ENCODE measurements at regions not wholly inside any gene's neighbourhood (a gene's known extent, or its start where the extent isn't known, plus 50 kb on each side); places are given as distances from the start of the nearest gene placed in this dataset.

GRCh38 chr14:98564006-98564405 lies 708.0 kb downstream of the BCL11B start:
- Histone ChIP-seq H3K4me1 (ENCODE audit: control insufficient read depth in 1 of 2, insufficient read depth in 2 of 2, low read length in 2 of 2) (no peaks in the 10 kb centered on the region), H3K27ac (ENCODE audit: low read length) (no peak overlapping the region), H3K9me3 (ENCODE audit: control insufficient read depth in 1 of 2, low read length in 2 of 2) (no peaks in the 10 kb centered on the region), H3K36me3 (ENCODE audit: control insufficient read depth in 1 of 2, insufficient read depth in 2 of 2, low read length in 2 of 2) (no peaks in the 10 kb centered on the region), H3K27me3 (ENCODE audit: low read depth, low read length) (no peaks in the 10 kb centered on the region), H3K4me3 (ENCODE audit: low read depth in 1 of 2, low read length in 2 of 2) (no peak overlapping the region)

DNA sequence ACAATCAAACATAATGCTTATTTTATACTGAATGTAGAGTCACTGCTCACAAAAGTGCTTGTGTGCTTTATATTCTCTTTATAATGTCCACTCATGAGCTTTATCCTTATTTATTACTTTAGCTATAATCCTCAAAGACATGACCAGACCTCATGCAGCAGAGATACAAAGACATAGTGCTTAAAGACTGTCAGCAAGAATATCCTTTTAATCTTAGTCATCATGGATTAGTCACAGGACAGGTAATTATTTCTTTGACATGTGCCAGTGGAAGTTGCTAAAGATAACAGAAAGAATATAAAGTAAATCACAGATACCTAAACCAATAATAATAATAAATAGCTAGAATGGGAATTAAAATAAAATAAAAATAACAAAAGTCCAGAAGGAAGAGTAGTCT lies 707.5 kb downstream of the BCL11B start:
- Histone ChIP-seq H3K4me1 (ENCODE audit: control insufficient read depth in 1 of 2, insufficient read depth in 2 of 2, low read length in 2 of 2) (no peaks in the 10 kb centered on the region), H3K9me3 (ENCODE audit: control insufficient read depth in 1 of 2, low read length in 2 of 2) (no peaks in the 10 kb centered on the region), H3K36me3 (ENCODE audit: control insufficient read depth in 1 of 2, insufficient read depth in 2 of 2, low read length in 2 of 2) (no peaks in the 10 kb centered on the region), H3K27me3 (ENCODE audit: low read depth, low read length) (no peaks in the 10 kb centered on the region), H3K27ac (ENCODE audit: low read length) (no peak overlapping the region), H3K4me3 (ENCODE audit: low read depth in 1 of 2, low read length in 2 of 2) (no peak overlapping the region)

- Histone ChIP-seq H3K4me1 (ENCODE audit: control insufficient read depth in 1 of 2, insufficient read depth in 2 of 2, low read length in 2 of 2) (no peaks in the 10 kb centered on the region), H3K36me3 (ENCODE audit: control insufficient read depth in 1 of 2, insufficient read depth in 2 of 2, low read length in 2 of 2) (no peaks in the 10 kb centered on the region), H3K9me3 (ENCODE audit: control insufficient read depth in 1 of 2, low read length in 2 of 2) (no peaks in the 10 kb centered on the region), H3K27ac (ENCODE audit: low read length) (no peak overlapping the region), H3K27me3 (ENCODE audit: low read depth, low read length) (no peaks in the 10 kb centered on the region), H3K4me3 (ENCODE audit: low read depth in 1 of 2, low read length in 2 of 2) (no peak overlapping the region)
These were observed 700.9 kb downstream of the BCL11B start for GRCh38 chr14:98571104-98571503.

GRCh38 chr14:98573082-98573481 lies 698.9 kb downstream of the BCL11B start:
- no peak overlapping the region for H3K27ac ChIP-seq (ENCODE audit: low read length)
- no peaks in the 10 kb centered on the region for H3K9me3 ChIP-seq (ENCODE audit: control insufficient read depth in 1 of 2, low read length in 2 of 2)
- no peaks in the 10 kb centered on the region for H3K4me1 ChIP-seq (ENCODE audit: control insufficient read depth in 1 of 2, insufficient read depth in 2 of 2, low read length in 2 of 2)
- H3K27me3 ChIP-seq (ENCODE audit: low read depth, low read length): no peaks in the 10 kb centered on the region
- no peaks in the 10 kb centered on the region for H3K36me3 ChIP-seq (ENCODE audit: control insufficient read depth in 1 of 2, insufficient read depth in 2 of 2, low read length in 2 of 2)
- no peak overlapping the region for H3K4me3 ChIP-seq (ENCODE audit: low read depth in 1 of 2, low read length in 2 of 2)

GRCh38 chr14:98576463-98576862 lies 695.5 kb downstream of the BCL11B start:
- H3K9me3 ChIP-seq (ENCODE audit: control insufficient read depth in 1 of 2, low read length in 2 of 2): no peaks in the 10 kb centered on the region
- H3K27me3 ChIP-seq (ENCODE audit: low read depth, low read length): no peaks in the 10 kb centered on the region
- no peak overlapping the region for H3K4me3 ChIP-seq (ENCODE audit: low read depth in 1 of 2, low read length in 2 of 2)
- no peaks in the 10 kb centered on the region for H3K4me1 ChIP-seq (ENCODE audit: control insufficient read depth in 1 of 2, insufficient read depth in 2 of 2, low read length in 2 of 2)
- no peaks in the 10 kb centered on the region for H3K36me3 ChIP-seq (ENCODE audit: control insufficient read depth in 1 of 2, insufficient read depth in 2 of 2, low read length in 2 of 2)
- no peak overlapping the region for H3K27ac ChIP-seq (ENCODE audit: low read length)

- Histone ChIP-seq H3K9me3 (ENCODE audit: control insufficient read depth in 1 of 2, low read length in 2 of 2) (no peaks in the 10 kb centered on the region), H3K27ac (ENCODE audit: low read length) (no peak overlapping the region), H3K27me3 (ENCODE audit: low read depth, low read length) (no peaks in the 10 kb centered on the region), H3K4me3 (ENCODE audit: low read depth in 1 of 2, low read length in 2 of 2) (no peak overlapping the region), H3K4me1 (ENCODE audit: control insufficient read depth in 1 of 2, insufficient read depth in 2 of 2, low read length in 2 of 2) (no peaks in the 10 kb centered on the region), H3K36me3 (ENCODE audit: control insufficient read depth in 1 of 2, insufficient read depth in 2 of 2, low read length in 2 of 2) (no peaks in the 10 kb centered on the region)
These were observed 693.8 kb downstream of the BCL11B start for GRCh38 chr14:98578204-98578603.

GRCh38 chr14:98579140-98579539 lies 692.9 kb downstream of the BCL11B start:
- H3K9me3 ChIP-seq (ENCODE audit: control insufficient read depth in 1 of 2, low read length in 2 of 2): no peaks in the 10 kb centered on the region
- no peaks in the 10 kb centered on the region for H3K36me3 ChIP-seq (ENCODE audit: control insufficient read depth in 1 of 2, insufficient read depth in 2 of 2, low read length in 2 of 2)
- no peak overlapping the region for H3K27ac ChIP-seq (ENCODE audit: low read length)
- no peaks in the 10 kb centered on the region for H3K4me1 ChIP-seq (ENCODE audit: control insufficient read depth in 1 of 2, insufficient read depth in 2 of 2, low read length in 2 of 2)
- H3K27me3 ChIP-seq (ENCODE audit: low read depth, low read length): no peaks in the 10 kb centered on the region
- H3K4me3 ChIP-seq (ENCODE audit: low read depth in 1 of 2, low read length in 2 of 2): no peak overlapping the region

DNA sequence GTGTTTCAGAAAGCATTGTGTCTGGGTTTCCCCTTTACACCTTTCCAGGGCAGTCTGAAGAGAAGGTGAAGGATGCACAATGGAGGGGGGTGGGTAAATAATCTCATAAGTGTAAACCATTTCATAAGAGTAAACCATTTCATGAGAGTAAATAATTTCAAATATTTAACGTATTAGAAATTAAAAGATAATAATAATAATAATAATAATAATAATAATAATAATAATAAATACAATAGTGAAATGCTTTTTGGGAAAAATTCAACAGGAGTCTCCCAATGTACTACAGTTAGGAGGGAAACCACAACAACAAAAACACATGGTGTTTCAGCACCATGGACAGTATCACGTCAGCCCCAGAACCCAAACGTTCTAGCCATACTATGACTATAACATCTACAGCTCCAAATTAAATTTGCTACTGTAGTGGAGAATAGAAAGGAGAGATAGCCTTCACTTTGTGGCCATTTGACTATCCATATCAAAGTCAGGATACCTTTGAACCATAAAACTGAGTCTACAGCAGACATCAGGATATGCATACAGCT lies 691.8 kb downstream of the BCL11B start:
- Histone ChIP-seq H3K27me3 (ENCODE audit: low read depth, low read length) (no peaks in the 10 kb centered on the region), H3K27ac (ENCODE audit: low read length) (no peak overlapping the region), H3K9me3 (ENCODE audit: control insufficient read depth in 1 of 2, low read length in 2 of 2) (no peaks in the 10 kb centered on the region), H3K4me1 (ENCODE audit: control insufficient read depth in 1 of 2, insufficient read depth in 2 of 2, low read length in 2 of 2) (no peaks in the 10 kb centered on the region), H3K36me3 (ENCODE audit: control insufficient read depth in 1 of 2, insufficient read depth in 2 of 2, low read length in 2 of 2) (no peaks in the 10 kb centered on the region), H3K4me3 (ENCODE audit: low read depth in 1 of 2, low read length in 2 of 2) (no peak overlapping the region)

DNA sequence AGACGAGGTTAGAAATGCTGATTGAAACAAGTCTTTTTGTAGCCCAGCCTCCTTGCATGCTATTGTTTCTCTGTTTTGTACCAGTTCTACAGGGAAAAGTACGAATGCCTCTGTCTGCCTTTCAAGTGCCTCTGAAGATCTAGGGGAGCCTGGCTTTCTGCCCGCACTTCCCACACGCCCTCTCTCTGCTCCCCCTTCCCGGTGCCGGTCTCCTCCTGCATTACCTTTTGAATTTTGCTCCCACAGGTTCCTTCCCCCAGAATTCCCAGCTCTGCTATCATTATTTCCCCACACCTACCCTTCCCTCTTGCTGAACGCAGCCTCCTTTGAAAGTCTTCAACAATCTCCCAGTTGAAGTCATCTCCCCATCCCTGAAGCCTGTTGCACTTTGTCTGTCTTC lies 689.7 kb downstream of the BCL11B start:
- H3K27me3 ChIP-seq (ENCODE audit: low read depth, low read length): no peaks in the 10 kb centered on the region
- H3K27ac ChIP-seq (ENCODE audit: low read length): no peak overlapping the region
- H3K4me1 ChIP-seq (ENCODE audit: control insufficient read depth in 1 of 2, insufficient read depth in 2 of 2, low read length in 2 of 2): no peaks in the 10 kb centered on the region
- no peaks in the 10 kb centered on the region for H3K36me3 ChIP-seq (ENCODE audit: control insufficient read depth in 1 of 2, insufficient read depth in 2 of 2, low read length in 2 of 2)
- no peaks in the 10 kb centered on the region for H3K9me3 ChIP-seq (ENCODE audit: control insufficient read depth in 1 of 2, low read length in 2 of 2)
- no peak overlapping the region for H3K4me3 ChIP-seq (ENCODE audit: low read depth in 1 of 2, low read length in 2 of 2)

DNA sequence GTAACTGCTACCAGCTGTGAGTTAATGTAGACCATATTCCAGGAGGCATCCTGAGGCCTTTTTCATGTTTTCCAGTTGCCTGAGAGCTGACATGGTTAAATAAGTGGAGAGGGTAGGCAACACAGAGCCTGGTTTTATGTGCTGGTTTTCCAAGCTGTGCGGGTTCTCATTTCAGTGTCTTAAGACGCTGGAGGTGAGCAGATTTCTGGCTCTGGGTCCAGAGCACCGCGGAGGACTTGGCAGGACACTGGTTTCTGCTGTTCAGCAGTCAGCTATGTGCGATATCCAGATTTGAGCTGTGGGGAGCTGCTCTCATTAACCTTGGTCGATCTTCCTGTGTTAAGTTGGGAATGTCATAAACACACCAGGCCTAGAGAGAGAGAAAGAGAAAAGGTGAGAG lies 680.8 kb downstream of the BCL11B start:
- no peaks in the 10 kb centered on the region for H3K4me1 ChIP-seq (ENCODE audit: control insufficient read depth in 1 of 2, insufficient read depth in 2 of 2, low read length in 2 of 2)

GRCh38 chr14:98592611-98593170 lies 679.3 kb downstream of the BCL11B start:
- Histone ChIP-seq H3K4me1 (ENCODE audit: control insufficient read depth in 1 of 2, insufficient read depth in 2 of 2, low read length in 2 of 2) (no peaks in the 10 kb centered on the region), H3K9me3 (ENCODE audit: control insufficient read depth in 1 of 2, low read length in 2 of 2) (peaks cover 0 to 5% of the 10 kb centered on the region in 2 donors), H3K4me3 (ENCODE audit: low read depth in 1 of 2, low read length in 2 of 2) (no peak overlapping the region), H3K27ac (ENCODE audit: low read length) (no peak overlapping the region), H3K27me3 (ENCODE audit: low read depth, low read length) (no peaks in the 10 kb centered on the region), H3K36me3 (ENCODE audit: control insufficient read depth in 1 of 2, insufficient read depth in 2 of 2, low read length in 2 of 2) (no peaks in the 10 kb centered on the region)

More for the DNA sequence above, 680.8 kb downstream of the BCL11B start:
- no peak overlapping the region for H3K4me3 ChIP-seq (ENCODE audit: low read depth in 1 of 2, low read length in 2 of 2)
- no peaks in the 10 kb centered on the region for H3K9me3 ChIP-seq (ENCODE audit: control insufficient read depth in 1 of 2, low read length in 2 of 2)
- no peaks in the 10 kb centered on the region for H3K27me3 ChIP-seq (ENCODE audit: low read depth, low read length)
- no peaks in the 10 kb centered on the region for H3K36me3 ChIP-seq (ENCODE audit: control insufficient read depth in 1 of 2, insufficient read depth in 2 of 2, low read length in 2 of 2)
- no peak overlapping the region for H3K27ac ChIP-seq (ENCODE audit: low read length)

- Histone ChIP-seq H3K9me3 (ENCODE audit: control insufficient read depth in 1 of 2, low read length in 2 of 2) (peaks cover 0 to 5% of the 10 kb centered on the region in 2 donors), H3K36me3 (ENCODE audit: control insufficient read depth in 1 of 2, insufficient read depth in 2 of 2, low read length in 2 of 2) (no peaks in the 10 kb centered on the region), H3K27me3 (ENCODE audit: low read depth, low read length) (no peaks in the 10 kb centered on the region), H3K27ac (ENCODE audit: low read length) (no peak overlapping the region), H3K4me3 (ENCODE audit: low read depth in 1 of 2, low read length in 2 of 2) (no peak overlapping the region), H3K4me1 (ENCODE audit: control insufficient read depth in 1 of 2, insufficient read depth in 2 of 2, low read length in 2 of 2) (no peaks in the 10 kb centered on the region)
These were observed 678.6 kb downstream of the BCL11B start for GRCh38 chr14:98593361-98593761.

Data from muscle layer of duodenum (tissue), 2 donors.